WTC11 (cell line): ENCODE measurements at regions not wholly inside any gene's neighbourhood (a gene's known extent, or its start where the extent isn't known, plus 50 kb on each side); places are given as distances from the start of the nearest gene placed in this dataset.

ENCODE experiments used
- ATAC-seq: fragments of 200-7000 bp; cut with Tn5 transposase; 2 replicates; pipeline ENCODE4 v1.10.0; 2021; ENCODE audit warnings: mild to moderate bottlenecking, moderate library complexity
- CTCF ChIA-PET: fragments of 300-600 bp; sonication (Branson Sonifier 250); formaldehyde crosslinking; loops from one replicate; lab custom pipeline; 2021; ENCODE audit warnings: antibody characterized with exemption; lab: Charles Lee
- POLR2A ChIA-PET: fragments of 350-600 bp; sonication (Branson Sonifier 250); formaldehyde crosslinking; loops from one replicate; lab custom pipeline; 2021; ENCODE audit warnings: antibody characterized with exemption; lab: Charles Lee
- DNase-seq: peaks from one replicate; pipeline ENCODE4 v3.0.0; 2021; ENCODE audit warnings: low spot score
- H3K27ac Mint-ChIP-seq: 2 replicates; pipeline ENCODE4 v1.8.0; 2021; ENCODE audit warnings: mixed read lengths
- H3K27me3 Mint-ChIP-seq: 2 replicates; pipeline ENCODE4 v1.8.0; 2021; ENCODE audit warnings: low read depth, mild to moderate bottlenecking, moderate library complexity, mixed read lengths
- H3K36me3 Mint-ChIP-seq: 2 replicates; pipeline ENCODE4 v1.8.0; 2021; ENCODE audit warnings: mixed read lengths
- H3K4me1 Mint-ChIP-seq: 2 replicates; pipeline ENCODE4 v1.8.0; 2022; ENCODE audit warnings: mixed read lengths
- H3K4me3 Mint-ChIP-seq: 2 replicates; pipeline ENCODE4 v1.8.0; 2021; ENCODE audit warnings: mild to moderate bottlenecking, moderate library complexity, mixed read lengths
- H3K9me3 Mint-ChIP-seq: 2 replicates; pipeline ENCODE4 v1.8.0; 2021; ENCODE audit warnings: mixed read lengths
- E2F1 ChIP-seq: sonication (generic); formaldehyde crosslinking; IDR thresholded peaks from 2 replicates; pipeline ENCODE4 v1.8.0; 2022; ENCODE audit warnings: mild to moderate bottlenecking, missing genetic modification reagents
- ELF4 ChIP-seq: sonication (generic); formaldehyde crosslinking; IDR thresholded peaks from 2 replicates; pipeline ENCODE4 v1.8.1; 2022; ENCODE audit warnings: low read depth, mild to moderate bottlenecking, moderate library complexity, missing genetic modification reagents
- ERG ChIP-seq: fragments of 250-450 bp; sonication (Bioruptor Pico); IDR thresholded peaks from 2 replicates; pipeline ENCODE4 v1.8.0; 2021; ENCODE audit warnings: mild to moderate bottlenecking
- GABPB1 ChIP-seq: sonication (generic); formaldehyde crosslinking; IDR thresholded peaks from 2 replicates; pipeline ENCODE4 v1.8.1; 2023; ENCODE audit warnings: mild to moderate bottlenecking, missing genetic modification reagents
- IRF1 ChIP-seq: sonication (generic); formaldehyde crosslinking; IDR thresholded peaks from 2 replicates; pipeline ENCODE4 v1.8.0; 2023; ENCODE audit warnings: missing genetic modification reagents
- IRF2 ChIP-seq: sonication (generic); formaldehyde crosslinking; IDR thresholded peaks from 2 replicates; pipeline ENCODE4 v1.8.0; 2022; ENCODE audit warnings: low read depth, missing genetic modification reagents, borderline replicate concordance
- JUN ChIP-seq: sonication (generic); formaldehyde crosslinking; IDR thresholded peaks from 2 replicates; pipeline ENCODE4 v1.8.0; 2023; ENCODE audit warnings: mild to moderate bottlenecking, missing genetic modification reagents
- NFATC4 ChIP-seq: fragments of 250-450 bp; sonication (Bioruptor Pico); IDR thresholded peaks from 2 replicates; pipeline ENCODE4 v1.9.0; 2021; ENCODE audit warnings: mild to moderate bottlenecking
- NFE2L1 ChIP-seq: sonication (generic); formaldehyde crosslinking; IDR thresholded peaks from 2 replicates; pipeline ENCODE4 v1.8.1; 2023; ENCODE audit warnings: missing genetic modification reagents
- NR2C2 ChIP-seq: sonication (generic); formaldehyde crosslinking; IDR thresholded peaks from 2 replicates; pipeline ENCODE4 v1.8.0; 2022; ENCODE audit warnings: mild to moderate bottlenecking, missing genetic modification reagents
- PRDM15 ChIP-seq: sonication (generic); formaldehyde crosslinking; IDR thresholded peaks from 2 replicates; pipeline ENCODE4 v1.8.0; 2022; ENCODE audit warnings: missing genetic modification reagents
- PREB ChIP-seq: sonication (generic); formaldehyde crosslinking; IDR thresholded peaks from 2 replicates; pipeline ENCODE4 v1.8.1; 2022; ENCODE audit warnings: mild to moderate bottlenecking, missing genetic modification reagents, moderate library complexity, borderline replicate concordance
- SMAD3 ChIP-seq: sonication (generic); formaldehyde crosslinking; IDR thresholded peaks from 2 replicates; pipeline ENCODE4 v1.8.0; 2022; ENCODE audit warnings: missing genetic modification reagents, mild to moderate bottlenecking, borderline replicate concordance
- SOX15 ChIP-seq: fragments of 250-450 bp; sonication (Bioruptor Pico); IDR thresholded peaks from 2 replicates; pipeline ENCODE4 v1.9.0; 2021; ENCODE audit warnings: mild to moderate bottlenecking
- SP1 ChIP-seq: sonication (generic); formaldehyde crosslinking; conservative IDR thresholded peaks from 2 replicates; pipeline ENCODE4 v1.8.1; 2022; ENCODE audit warnings: missing genetic modification reagents
- TP53 ChIP-seq: sonication (generic); formaldehyde crosslinking; IDR thresholded peaks from 2 replicates; pipeline ENCODE4 v1.8.1; 2023; ENCODE audit warnings: mild to moderate bottlenecking, missing genetic modification reagents
- USF1 ChIP-seq: sonication (generic); formaldehyde crosslinking; IDR thresholded peaks from 2 replicates; pipeline ENCODE4 v1.8.0; 2022; ENCODE audit warnings: mild to moderate bottlenecking, missing genetic modification reagents
- USF2 ChIP-seq: sonication (generic); formaldehyde crosslinking; IDR thresholded peaks from 2 replicates; pipeline ENCODE4 v1.8.1; 2023; ENCODE audit warnings: mild to moderate bottlenecking, missing genetic modification reagents, moderate library complexity
- ZNF396 ChIP-seq: fragments of 250-450 bp; sonication (Bioruptor Pico); IDR thresholded peaks from 2 replicates; pipeline ENCODE4 v1.8.0; 2021; ENCODE audit warnings: mild to moderate bottlenecking, moderate library complexity, borderline replicate concordance

- POLR2A ChIA-PET = no interaction called here
- Mint-ChIP-seq H3K27me3 (no peaks in the 10 kb centered on the region), H3K9me3 (no peaks in the 10 kb centered on the region), H3K36me3 (no peaks in the 10 kb centered on the region), H3K4me3 (no peak overlapping the region), H3K27ac (no peak overlapping the region), H3K4me1 (peaks cover 19% of the 10 kb centered on the region)
- CTCF ChIA-PET = no interaction called here
- no peak for DNase-seq
- TF ChIP-seq SP1 (CRISPR knock-in tag) = no peak
- no peak for TF ChIP-seq ZNF396 (CRISPR knock-in tag)
- no peak for TF ChIP-seq SOX15
- TF ChIP-seq E2F1 (CRISPR knock-in tag) = no peak
- no peak for TF ChIP-seq IRF2 (CRISPR knock-in tag)
- TF ChIP-seq TP53 (CRISPR knock-in tag) = no peak
- TF ChIP-seq SMAD3 (CRISPR knock-in tag) = no peak
- TF ChIP-seq NFATC4 (CRISPR knock-in tag) = no peak
- no peak for TF ChIP-seq IRF1 (CRISPR knock-in tag)
- TF ChIP-seq PREB = no peak
- TF ChIP-seq JUN (CRISPR knock-in tag) = no peak
- no peak for ATAC-seq
Observed at GRCh38 chr2:181307203-181307991, 149.8 kb upstream of the ITGA4 start.

GRCh38 chr2:181308766-181309515 lies 148.2 kb upstream of the ITGA4 start:
- Mint-ChIP-seq H3K9me3 (no peaks in the 10 kb centered on the region), H3K27ac (no peak overlapping the region; the same call in 1 of the 2 replicates), H3K4me1 (peaks cover 24% of the 10 kb centered on the region), H3K27me3 (no peaks in the 10 kb centered on the region), H3K36me3 (no peaks in the 10 kb centered on the region), H3K4me3 (no peak overlapping the region)
- ChIA-PET CTCF (no interaction called here), POLR2A (no interaction called here)
- TF ChIP-seq GABPB1 (CRISPR knock-in tag) (no peak), PRDM15 (no peak), USF2 (CRISPR knock-in tag) (no peak), ELF4 (CRISPR knock-in tag) (no peak), NR2C2 (CRISPR knock-in tag) (no peak), NFE2L1 (CRISPR knock-in tag) (no peak), USF1 (no peak), SOX15 (no peak), ERG (CRISPR knock-in tag) (no peak)
- no peak for DNase-seq
- ATAC-seq = no peak
